GM23338 (cell line): ENCODE measurements at regions not wholly inside any gene's neighbourhood (a gene's known extent, or its start where the extent isn't known, plus 50 kb on each side); places are given as distances from the start of the nearest gene placed in this dataset.

Experiments
- CREB1 ChIP-seq: fragments of 250-450 bp; sonication (Bioruptor Pico); IDR thresholded peaks from 2 replicates; pipeline ENCODE4 v1.5.0; 2020; ENCODE audit warnings: low read depth, mild to moderate bottlenecking, moderate library complexity
- CTCF ChIP-seq, 2 experiments: fragments of 200-600 bp in 1 of 2; sonication (generic) in 1 of 2; conservative IDR thresholded peaks; 2 replicates each; pipeline versions ENCODE4 v1.5.1 to v1.6.1; 2016 to 2017; ENCODE audit warnings: antibody characterized with exemption in 2 of 2, low read depth in 2 of 2, mild to moderate bottlenecking in 2 of 2, moderate library complexity in 1 of 2
- EZH2 ChIP-seq: fragments of 200-600 bp; sonication (generic); IDR thresholded peaks from one replicate; pipeline ENCODE4 v1.8.0; 2017; ENCODE audit warnings: antibody characterized with exemption, mild to moderate bottlenecking, low read depth; ENCODE audit not compliant: unreplicated experiment
- EZH2phosphoT487 ChIP-seq: fragments of 200-600 bp; sonication (generic); IDR thresholded peaks from one replicate; pipeline ENCODE4 v1.8.1; 2018; ENCODE audit warnings: antibody characterized with exemption; ENCODE audit not compliant: unreplicated experiment
- JUNB ChIP-seq: IDR thresholded peaks from one replicate; pipeline ENCODE4 v1.6.1; 2016; ENCODE audit warnings: antibody characterized with exemption; ENCODE audit not compliant: unreplicated experiment
- NANOG ChIP-seq: IDR thresholded peaks from 2 replicates; pipeline ENCODE4 v1.6.1; 2016; ENCODE audit warnings: antibody characterized with exemption, borderline replicate concordance
- POLR2AphosphoS5 ChIP-seq: IDR thresholded peaks from 2 replicates; pipeline ENCODE4 v1.6.1; 2016; ENCODE audit warnings: antibody characterized with exemption, low read depth
- ZNF331 ChIP-seq: fragments of 250-450 bp; sonication (Bioruptor Pico); IDR thresholded peaks from 2 replicates; pipeline ENCODE4 v1.5.0; 2020; ENCODE audit warnings: low read depth, mild to moderate bottlenecking, moderate library complexity
- TF ChIP-seq, protein P1 (sequence below): IDR thresholded peaks from one replicate; pipeline ENCODE4 v1.6.1; 2018; ENCODE audit warnings: antibody characterized with exemption; ENCODE audit not compliant: unreplicated experiment

- TF ChIP-seq, protein P1, sequence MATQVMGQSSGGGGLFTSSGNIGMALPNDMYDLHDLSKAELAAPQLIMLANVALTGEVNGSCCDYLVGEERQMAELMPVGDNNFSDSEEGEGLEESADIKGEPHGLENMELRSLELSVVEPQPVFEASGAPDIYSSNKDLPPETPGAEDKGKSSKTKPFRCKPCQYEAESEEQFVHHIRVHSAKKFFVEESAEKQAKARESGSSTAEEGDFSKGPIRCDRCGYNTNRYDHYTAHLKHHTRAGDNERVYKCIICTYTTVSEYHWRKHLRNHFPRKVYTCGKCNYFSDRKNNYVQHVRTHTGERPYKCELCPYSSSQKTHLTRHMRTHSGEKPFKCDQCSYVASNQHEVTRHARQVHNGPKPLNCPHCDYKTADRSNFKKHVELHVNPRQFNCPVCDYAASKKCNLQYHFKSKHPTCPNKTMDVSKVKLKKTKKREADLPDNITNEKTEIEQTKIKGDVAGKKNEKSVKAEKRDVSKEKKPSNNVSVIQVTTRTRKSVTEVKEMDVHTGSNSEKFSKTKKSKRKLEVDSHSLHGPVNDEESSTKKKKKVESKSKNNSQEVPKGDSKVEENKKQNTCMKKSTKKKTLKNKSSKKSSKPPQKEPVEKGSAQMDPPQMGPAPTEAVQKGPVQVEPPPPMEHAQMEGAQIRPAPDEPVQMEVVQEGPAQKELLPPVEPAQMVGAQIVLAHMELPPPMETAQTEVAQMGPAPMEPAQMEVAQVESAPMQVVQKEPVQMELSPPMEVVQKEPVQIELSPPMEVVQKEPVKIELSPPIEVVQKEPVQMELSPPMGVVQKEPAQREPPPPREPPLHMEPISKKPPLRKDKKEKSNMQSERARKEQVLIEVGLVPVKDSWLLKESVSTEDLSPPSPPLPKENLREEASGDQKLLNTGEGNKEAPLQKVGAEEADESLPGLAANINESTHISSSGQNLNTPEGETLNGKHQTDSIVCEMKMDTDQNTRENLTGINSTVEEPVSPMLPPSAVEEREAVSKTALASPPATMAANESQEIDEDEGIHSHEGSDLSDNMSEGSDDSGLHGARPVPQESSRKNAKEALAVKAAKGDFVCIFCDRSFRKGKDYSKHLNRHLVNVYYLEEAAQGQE = no peak
- no peak for TF ChIP-seq EZH2
- no peak for TF ChIP-seq ZNF331 (CRISPR knock-in tag)
- TF ChIP-seq CTCF (conservative IDR thresholded peaks at IDR 0.05; ENCODE audit: low read depth in 2 of 2) = no peak
- TF ChIP-seq POLR2AphosphoS5 = no peak
- no peak for TF ChIP-seq CREB1 (CRISPR knock-in tag)
- no peak for TF ChIP-seq JUNB
- TF ChIP-seq EZH2phosphoT487 = no peak
- no peak for TF ChIP-seq NANOG
These were observed 134.7 kb upstream of the CDH20 start for GRCh38 chr18:61198486-61198885.
